Lung (tissue), 11 donors: ENCODE measurements at regions not wholly inside any gene's neighbourhood (a gene's known extent, or its start where the extent isn't known, plus 50 kb on each side); places are given as distances from the start of the nearest gene placed in this dataset.
"Not testable (repeated sequence)": the region's sequence is repeated elsewhere in the genome, so short reads cannot be mapped to it uniquely, and the experiment has no call there.

Experiments used
- ATAC-seq: fragments of 200-7000 bp; cut with Tn5 transposase; one replicate; pipeline ENCODE4 v1.9.1; 2020; ENCODE audit warnings: moderate number of reproducible peaks; ENCODE audit not compliant: insufficient read depth, low FRiP score
- DNase-seq, 3 donors: peaks; one replicate each; pipeline ENCODE4 v3.0.0-alpha.2; 2013 to 2017
- H3K27ac ChIP-seq, 2 donors: one replicate each; pipeline ENCODE4 v1.5.1; 2013; ENCODE audit warnings: mild to moderate bottlenecking in 2 of 2, moderate library complexity in 2 of 2, control low read depth in 1 of 2, inconsistent platforms in 1 of 2, low read depth in 1 of 2, low read length in 1 of 2
- H3K27me3 ChIP-seq, 3 donors: one replicate each; pipeline ENCODE4 v1.5.1; 2013; ENCODE audit warnings: low read length in 2 of 3; ENCODE audit not compliant: control insufficient read depth in 3 of 3, insufficient read depth in 3 of 3
- H3K36me3 ChIP-seq, 4 donors: one replicate each; pipeline ENCODE4 v1.5.1; 2013; ENCODE audit warnings: low read length in 4 of 4, mild to moderate bottlenecking in 1 of 4, moderate library complexity in 1 of 4; ENCODE audit not compliant: control insufficient read depth in 4 of 4, insufficient read depth in 4 of 4
- H3K4me1 ChIP-seq, 5 donors: one replicate each; pipeline ENCODE4 v1.5.1; 2013; ENCODE audit warnings: low read length in 5 of 5, mild to moderate bottlenecking in 2 of 5, moderate library complexity in 1 of 5; ENCODE audit not compliant: control insufficient read depth in 5 of 5, insufficient read depth in 5 of 5
- H3K4me3 ChIP-seq: one replicate; pipeline ENCODE4 v1.5.1; 2013; ENCODE audit warnings: mild to moderate bottlenecking, control low read depth, moderate library complexity
- H3K9ac ChIP-seq, 2 donors: one replicate each; pipeline ENCODE4 v1.5.1; 2013; ENCODE audit warnings: low read length in 2 of 2, control low read depth in 1 of 2; ENCODE audit not compliant: insufficient read depth in 1 of 2
- H3K9me3 ChIP-seq, 4 donors: one replicate each; pipeline ENCODE4 v1.5.1; 2013; ENCODE audit warnings: low read length in 3 of 4, mild to moderate bottlenecking in 1 of 4, moderate library complexity in 1 of 4; ENCODE audit not compliant: control insufficient read depth in 4 of 4, insufficient read depth in 3 of 4
- WGBS, 2 donors: extraction: QIAGEN DNeasy Blood & Tissue Kit; methylation state at CpG; one replicate each; pipeline ENCODE4 v1.1.7; 2013; 5-methylcytosine and 5-hydroxymethylcytosine counted together
- TF ChIP-seq, protein P1 (sequence below): IDR thresholded peaks from 2 replicates; pipeline ENCODE4 v1.5.1; 2012; ENCODE audit warnings: mild to moderate bottlenecking; ENCODE audit errors: control extremely low read depth, extremely low read depth
- donor health status: control.
- donor health status: control.
- donor health status: Bipolar disorder and iron deficiency.
- donor health status: healthy.
- donor health status: DM: yes; HTN: yes; CAD: no.

DNA sequence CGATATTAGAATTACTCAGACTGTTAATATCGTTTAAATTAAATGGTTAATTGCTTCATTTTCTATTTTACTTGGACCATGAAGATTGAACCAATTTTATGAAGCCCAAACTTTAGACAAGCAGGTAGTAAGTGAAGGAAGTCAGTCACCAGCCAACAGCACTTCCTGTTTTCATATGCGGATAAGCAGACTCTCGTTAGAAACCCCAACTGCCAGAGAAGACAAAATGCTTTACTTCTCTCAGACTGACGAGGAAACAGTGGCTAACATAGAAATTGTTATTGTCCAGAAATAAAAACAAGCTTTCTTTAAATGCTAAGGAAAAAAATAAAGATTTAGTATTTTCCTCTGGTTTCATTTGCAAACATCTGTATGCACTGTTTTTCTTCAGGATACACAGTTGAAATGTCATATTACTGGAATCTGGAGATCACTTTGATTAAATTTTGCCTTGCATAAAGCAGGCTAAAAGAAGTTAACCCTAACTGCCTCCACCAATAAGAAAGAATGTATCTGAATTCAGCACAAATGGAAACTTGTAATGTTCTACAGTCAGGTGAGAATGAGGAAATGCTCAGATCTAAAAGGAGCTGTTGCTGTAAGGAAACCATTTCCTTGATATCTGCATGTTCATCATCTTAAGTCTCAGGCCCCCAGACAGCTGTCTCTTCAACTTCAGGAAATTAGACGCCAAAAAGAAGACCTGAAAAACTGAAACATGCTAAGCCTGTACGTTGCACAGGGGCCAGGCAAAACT lies 129.8 kb upstream of the SAMSN1 start:
- peaks cover 0 to 42% (median 0%) of the 10 kb centered on the region in 3 donors for H3K27me3 ChIP-seq
- no peaks in the 10 kb centered on the region for H3K36me3 ChIP-seq
- DNase-seq (no peak), ATAC-seq (no peak)
- 36 to 42% methylated on average over 7 of the region's 7 CpGs for WGBS, 2 donors
- no peak overlapping the region for H3K27ac ChIP-seq
- TF ChIP-seq, protein P1, sequence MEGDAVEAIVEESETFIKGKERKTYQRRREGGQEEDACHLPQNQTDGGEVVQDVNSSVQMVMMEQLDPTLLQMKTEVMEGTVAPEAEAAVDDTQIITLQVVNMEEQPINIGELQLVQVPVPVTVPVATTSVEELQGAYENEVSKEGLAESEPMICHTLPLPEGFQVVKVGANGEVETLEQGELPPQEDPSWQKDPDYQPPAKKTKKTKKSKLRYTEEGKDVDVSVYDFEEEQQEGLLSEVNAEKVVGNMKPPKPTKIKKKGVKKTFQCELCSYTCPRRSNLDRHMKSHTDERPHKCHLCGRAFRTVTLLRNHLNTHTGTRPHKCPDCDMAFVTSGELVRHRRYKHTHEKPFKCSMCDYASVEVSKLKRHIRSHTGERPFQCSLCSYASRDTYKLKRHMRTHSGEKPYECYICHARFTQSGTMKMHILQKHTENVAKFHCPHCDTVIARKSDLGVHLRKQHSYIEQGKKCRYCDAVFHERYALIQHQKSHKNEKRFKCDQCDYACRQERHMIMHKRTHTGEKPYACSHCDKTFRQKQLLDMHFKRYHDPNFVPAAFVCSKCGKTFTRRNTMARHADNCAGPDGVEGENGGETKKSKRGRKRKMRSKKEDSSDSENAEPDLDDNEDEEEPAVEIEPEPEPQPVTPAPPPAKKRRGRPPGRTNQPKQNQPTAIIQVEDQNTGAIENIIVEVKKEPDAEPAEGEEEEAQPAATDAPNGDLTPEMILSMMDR = no peak
- H3K9me3 ChIP-seq = no peaks in the 10 kb centered on the region
- H3K9ac ChIP-seq = no peak overlapping the region
- no peaks in the 10 kb centered on the region for H3K4me1 ChIP-seq
- no peak overlapping the region for H3K4me3 ChIP-seq

DNA sequence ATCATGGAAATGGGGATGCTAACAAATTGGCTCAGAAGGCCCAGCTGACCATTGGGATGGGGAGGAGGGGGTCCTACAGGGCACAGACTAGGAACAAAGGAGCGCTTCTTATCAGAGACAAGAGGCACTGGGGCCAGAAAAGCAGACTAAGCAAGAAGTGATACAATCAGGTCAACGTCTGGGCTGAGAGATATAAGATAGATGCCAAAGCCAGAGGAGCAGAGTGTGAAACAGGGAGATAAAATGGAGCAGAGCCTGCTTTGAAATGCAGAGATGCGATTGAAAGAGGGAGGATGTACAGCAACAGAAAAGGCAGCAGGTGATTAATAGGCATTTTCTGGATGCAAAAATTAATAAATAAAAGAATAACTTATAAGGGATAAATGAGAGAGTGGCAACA lies 127.5 kb upstream of the SAMSN1 start:
- ATAC-seq = no peak
- no peak overlapping the region for H3K9ac ChIP-seq
- WGBS, 2 donors = 35 to 67% methylated on average over 3 of the region's 3 CpGs
- H3K27me3 ChIP-seq = peaks cover 0 to 30% (median 0%) of the 10 kb centered on the region in 3 donors
- H3K4me1 ChIP-seq = no peaks in the 10 kb centered on the region
- no peak overlapping the region for H3K4me3 ChIP-seq
- no peaks in the 10 kb centered on the region for H3K9me3 ChIP-seq
- no peaks in the 10 kb centered on the region for H3K36me3 ChIP-seq
- TF ChIP-seq, protein P1 = no peak
- no peak for DNase-seq
- H3K27ac ChIP-seq = no peak overlapping the region

DNA sequence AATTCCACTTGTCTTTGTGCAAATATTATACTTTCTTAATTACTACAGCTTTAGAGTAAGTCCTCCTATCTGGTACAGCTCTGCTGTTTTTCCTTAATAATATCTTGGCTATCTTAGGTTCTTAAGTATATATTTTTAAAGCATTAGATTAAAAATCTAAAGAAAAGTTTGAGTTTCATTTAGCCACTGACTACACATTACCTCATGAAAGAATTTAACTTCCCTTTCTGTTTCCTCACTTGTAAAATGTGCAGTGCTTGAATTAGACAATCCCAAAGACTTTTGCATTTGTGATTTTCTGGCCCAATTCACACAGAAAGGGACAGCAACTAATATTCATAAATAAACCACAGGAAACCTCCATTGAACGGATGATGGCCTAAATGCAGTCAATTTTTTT lies 126.4 kb upstream of the SAMSN1 start:
- Histone ChIP-seq H3K27me3 (peaks cover 0 to 19% (median 0%) of the 10 kb centered on the region in 3 donors), H3K4me1 (no peaks in the 10 kb centered on the region), H3K4me3 (no peak overlapping the region), H3K9ac (no peak overlapping the region), H3K9me3 (no peaks in the 10 kb centered on the region), H3K27ac (no peak overlapping the region), H3K36me3 (no peaks in the 10 kb centered on the region)
- 37 to 53% methylated on average over 1 of the region's 1 CpG for WGBS, 2 donors
- no peak for DNase-seq
- TF ChIP-seq, protein P1 = no peak
- ATAC-seq = no peak

GRCh38 chr21:14670409-14670808 lies 124.3 kb upstream of the SAMSN1 start:
- no peak for ATAC-seq
- 92 to 96% methylated on average over 2 of the region's 2 CpGs for WGBS, 2 donors
- Histone ChIP-seq H3K4me3 (no peak overlapping the region), H3K36me3 (no peaks in the 10 kb centered on the region), H3K27ac (no peak overlapping the region), H3K9ac (no peak overlapping the region), H3K4me1 (no peaks in the 10 kb centered on the region), H3K9me3 (no peaks in the 10 kb centered on the region), H3K27me3 (peaks cover 0 to 14% (median 0%) of the 10 kb centered on the region in 3 donors)
- TF ChIP-seq, protein P1 = no peak
- no peak for DNase-seq

- not testable (repeated sequence) for H3K9me3 ChIP-seq, H3K36me3 ChIP-seq, H3K4me1 ChIP-seq, DNase-seq, H3K27me3 ChIP-seq, H3K4me3 ChIP-seq, H3K9ac ChIP-seq, H3K27ac ChIP-seq, ATAC-seq
- 94 to 95% methylated on average over 3 of the region's 3 CpGs for WGBS, 2 donors
These were observed 123.0 kb upstream of the SAMSN1 start for GRCh38 chr21:14669092-14669491.
